ELR (cell line): ENCODE measurements at regions not wholly inside any gene's neighbourhood (a gene's known extent, or its start where the extent isn't known, plus 50 kb on each side); places are given as distances from the start of the nearest gene placed in this dataset.

Experiments
- DNase-seq: peaks from one replicate; pipeline ENCODE4 v3.0.0-alpha.2; 2015; ENCODE audit warnings: low read depth

GRCh38 chr15:46709460-46710083 lies 1007.7 kb upstream of the SEMA6D start:
- DNase-seq = no peak

- DNase-seq = no peak
Observed at GRCh38 chr15:46710401-46710960, 1006.8 kb upstream of the SEMA6D start.

GRCh38 chr15:46713045-46713444 lies 1004.3 kb upstream of the SEMA6D start:
- no peak for DNase-seq

DNA sequence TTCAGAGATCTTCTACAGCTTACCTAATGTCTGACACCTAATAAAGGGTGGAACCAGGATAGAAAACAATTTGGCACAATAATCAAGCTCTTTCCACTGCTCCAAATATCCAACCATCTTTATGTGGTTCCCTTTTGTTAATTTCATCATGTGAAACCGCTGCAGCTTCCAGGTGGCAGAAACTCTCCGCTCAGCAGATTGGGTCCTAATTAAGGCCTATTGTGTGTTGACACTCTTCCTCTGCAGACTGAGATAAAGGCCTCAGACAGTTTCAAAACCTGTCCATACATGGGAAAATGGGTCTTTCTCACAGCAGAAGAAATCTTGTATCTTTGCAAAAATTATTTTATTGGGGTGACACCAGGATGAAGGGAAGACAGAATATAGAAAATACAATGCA lies 1002.4 kb upstream of the SEMA6D start:
- no peak for DNase-seq

DNA sequence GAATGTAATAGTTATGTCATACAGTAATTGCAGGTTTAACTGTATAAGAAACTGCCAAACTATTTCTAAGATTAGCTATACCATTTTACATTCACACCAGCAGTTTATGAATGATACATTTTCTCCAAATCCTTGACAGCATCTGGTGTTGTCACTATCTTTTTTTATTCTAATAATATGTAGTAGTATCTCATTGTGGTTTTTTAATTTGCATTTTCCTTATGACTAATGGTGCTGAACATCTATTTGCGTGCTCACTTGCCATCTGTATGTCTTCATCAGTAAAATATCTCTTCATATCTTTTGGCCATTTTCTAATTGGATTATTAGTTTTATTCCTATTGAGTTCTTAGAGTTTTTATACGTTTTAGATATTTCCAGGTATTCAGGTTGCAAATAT lies 994.0 kb upstream of the SEMA6D start:
- DNase-seq = no peak

DNA sequence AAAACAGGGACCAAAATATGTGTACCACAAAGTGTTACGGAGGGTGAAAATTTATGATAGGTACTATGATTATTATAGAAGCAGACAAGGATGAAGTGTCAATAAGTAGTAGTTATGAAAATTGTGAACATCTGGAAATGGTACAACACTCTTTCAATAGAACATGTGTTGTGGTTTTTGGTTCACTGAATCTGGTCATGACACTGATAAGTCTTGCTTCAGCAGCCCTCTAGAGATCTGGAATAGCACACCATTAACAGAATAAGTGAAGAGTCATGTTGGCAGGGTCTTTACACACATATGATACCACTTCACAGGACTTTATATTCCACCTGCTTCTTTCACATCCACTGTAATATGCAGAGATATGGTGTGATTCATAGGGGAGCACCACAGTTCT lies 985.2 kb upstream of the SEMA6D start:
- DNase-seq = no peak

DNA sequence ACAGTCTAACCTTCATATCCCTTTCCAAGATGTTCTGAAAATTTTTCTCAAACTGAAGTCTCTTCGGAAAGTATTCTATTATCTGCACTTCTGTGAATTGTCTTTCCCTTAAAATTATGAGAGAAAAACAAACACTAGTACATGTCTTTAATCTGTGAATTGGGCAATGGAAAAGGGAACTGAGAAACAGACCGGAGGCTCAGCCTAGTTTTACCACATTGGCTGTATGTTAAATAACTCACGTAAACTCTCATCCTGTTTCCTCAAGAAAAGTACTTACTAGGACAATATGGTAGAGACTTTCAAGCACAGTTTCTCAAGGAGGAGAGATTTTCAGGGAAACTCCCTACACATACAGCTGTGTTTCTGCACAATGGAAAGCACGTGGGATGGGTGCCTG lies 982.2 kb upstream of the SEMA6D start:
- no peak for DNase-seq

- no peak for DNase-seq
Observed at GRCh38 chr15:46751303-46751702, 966.0 kb upstream of the SEMA6D start.

DNA sequence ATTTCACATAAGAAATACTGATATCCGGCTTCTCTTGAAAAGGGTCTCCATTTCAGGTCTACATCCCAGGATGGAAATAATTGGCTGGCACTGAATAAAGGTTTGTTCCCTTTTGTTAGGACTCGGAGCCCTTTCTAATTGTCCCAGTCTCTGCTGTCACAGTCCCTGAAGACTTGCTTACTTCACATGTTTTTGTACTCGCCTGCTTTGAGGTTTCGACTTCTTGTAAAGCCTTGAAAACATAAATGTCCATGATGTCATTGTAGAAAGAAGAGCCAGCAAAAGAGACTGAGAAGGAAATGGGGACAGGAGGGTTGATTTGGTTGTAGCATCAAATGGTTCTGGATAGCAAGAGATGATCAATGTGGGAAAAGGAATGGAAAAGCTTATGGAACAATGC lies 963.4 kb upstream of the SEMA6D start:
- DNase-seq = no peak

DNA sequence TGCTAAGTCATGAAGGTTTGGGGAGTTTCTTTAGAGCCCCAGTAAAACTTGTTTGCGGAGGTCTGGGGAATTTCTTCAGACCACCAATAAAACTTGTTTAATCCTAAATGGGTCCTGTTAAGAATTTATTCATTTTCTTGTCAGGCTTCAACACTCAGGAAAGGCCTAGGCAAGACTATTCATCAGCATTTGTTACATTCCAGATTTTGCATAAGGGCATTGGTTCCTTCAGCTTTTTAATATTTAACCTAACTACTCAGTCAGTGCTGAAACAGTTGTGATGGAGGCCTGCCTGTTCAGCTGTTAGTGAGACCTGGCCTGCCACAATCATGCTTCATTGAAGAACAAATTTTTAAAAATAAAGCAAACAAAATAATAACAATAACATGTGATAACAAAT lies 954.2 kb upstream of the SEMA6D start:
- no peak for DNase-seq

DNA sequence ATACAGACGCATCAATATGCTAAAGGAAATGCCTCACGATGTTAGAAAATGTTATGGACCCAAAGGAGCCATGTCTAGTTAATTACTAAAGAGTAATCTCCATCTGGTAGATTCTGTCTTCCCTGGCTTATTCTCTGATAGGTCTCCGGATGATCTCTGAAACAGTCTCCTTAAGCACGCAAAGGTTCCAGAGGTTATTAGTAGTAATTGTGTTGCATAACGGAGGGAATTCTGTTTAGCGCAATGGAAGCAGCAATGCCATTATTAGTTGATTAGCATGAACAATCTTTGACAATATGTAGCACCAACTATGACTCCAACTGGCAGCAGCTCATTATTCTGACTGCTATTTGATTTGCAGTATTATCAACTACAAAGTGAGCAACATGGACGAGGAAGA lies 952.5 kb upstream of the SEMA6D start:
- DNase-seq = no peak

DNA sequence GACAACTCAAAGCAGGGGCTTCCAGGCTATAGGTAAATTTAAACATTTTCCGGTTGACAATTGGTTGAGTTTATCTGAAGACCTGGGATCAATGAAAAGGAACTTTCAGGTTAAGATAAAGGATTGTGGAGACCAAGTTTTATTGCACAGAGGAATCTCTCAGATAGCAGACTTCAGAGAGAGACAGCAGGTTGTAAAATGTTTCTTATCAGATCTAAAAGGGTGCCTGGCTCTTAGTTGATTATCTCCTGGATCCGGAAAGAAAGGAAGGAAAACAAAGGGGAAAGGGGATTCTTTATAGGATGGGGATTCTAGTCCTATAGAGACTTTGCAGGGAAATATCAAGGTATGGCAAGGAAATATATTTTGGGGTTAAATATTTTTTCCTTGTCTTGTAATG lies 951.3 kb upstream of the SEMA6D start:
- DNase-seq = no peak

DNA sequence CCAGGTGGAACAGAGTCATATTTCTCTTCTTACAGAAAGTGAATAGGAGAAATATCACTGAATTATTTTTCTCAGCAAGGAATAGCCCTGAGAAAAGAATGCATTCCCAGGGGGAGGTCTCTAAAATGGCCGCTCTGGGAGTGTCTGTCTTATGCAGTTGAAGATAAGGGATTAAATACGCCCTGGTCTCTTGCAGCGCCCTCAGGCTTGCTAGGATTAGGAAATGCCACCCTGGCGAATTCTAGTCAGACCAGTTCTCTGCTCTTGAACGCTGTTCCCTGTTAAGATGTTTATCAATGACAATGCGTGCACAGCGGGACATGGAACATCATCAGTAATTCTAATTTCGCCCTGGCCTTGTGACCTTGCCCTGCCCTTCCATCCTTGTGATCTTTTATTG lies 949.0 kb upstream of the SEMA6D start:
- no peak for DNase-seq

- DNase-seq = no peak
Observed at GRCh38 chr15:46773016-46773415, 944.3 kb upstream of the SEMA6D start.

DNA sequence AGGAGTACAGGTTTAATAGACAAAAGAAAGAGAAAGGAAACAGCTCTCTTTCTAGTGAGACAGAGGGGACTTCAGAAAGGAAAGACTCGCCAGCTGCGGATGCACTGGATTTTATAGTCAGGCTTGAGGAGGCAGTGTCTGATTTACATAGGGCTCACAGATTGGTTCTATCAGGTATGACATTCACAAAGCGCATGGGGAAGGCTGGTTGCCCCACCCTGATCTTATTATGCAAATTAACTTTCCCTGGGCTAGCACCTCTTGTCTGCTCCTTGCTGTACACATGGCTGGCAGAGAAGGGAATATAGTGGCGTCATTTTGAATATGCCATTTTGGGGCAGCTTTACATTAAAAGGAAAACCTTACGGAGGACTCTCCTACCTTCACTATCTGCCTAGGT lies 938.4 kb upstream of the SEMA6D start:
- no peak for DNase-seq

GRCh38 chr15:46786590-46787285 lies 930.6 kb upstream of the SEMA6D start:
- no peak for DNase-seq

DNA sequence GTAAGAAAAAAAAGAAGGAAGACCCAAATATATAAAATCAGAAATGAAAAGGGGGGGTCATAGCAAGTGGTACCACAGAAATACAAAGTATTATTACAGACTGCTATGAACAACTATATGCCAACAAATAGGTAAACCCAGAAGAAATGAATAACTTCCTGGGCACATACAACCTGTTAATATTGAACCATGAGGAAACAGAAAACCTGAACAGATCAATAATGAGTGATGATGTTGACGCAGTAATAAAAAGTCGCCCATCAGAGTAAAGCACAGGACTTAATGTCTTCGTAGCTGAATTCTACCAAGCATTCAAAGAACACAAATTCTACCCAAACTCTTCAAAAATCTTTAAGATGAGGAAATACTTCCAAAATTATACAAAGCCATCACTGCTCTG lies 921.6 kb upstream of the SEMA6D start:
- DNase-seq = no peak

DNA sequence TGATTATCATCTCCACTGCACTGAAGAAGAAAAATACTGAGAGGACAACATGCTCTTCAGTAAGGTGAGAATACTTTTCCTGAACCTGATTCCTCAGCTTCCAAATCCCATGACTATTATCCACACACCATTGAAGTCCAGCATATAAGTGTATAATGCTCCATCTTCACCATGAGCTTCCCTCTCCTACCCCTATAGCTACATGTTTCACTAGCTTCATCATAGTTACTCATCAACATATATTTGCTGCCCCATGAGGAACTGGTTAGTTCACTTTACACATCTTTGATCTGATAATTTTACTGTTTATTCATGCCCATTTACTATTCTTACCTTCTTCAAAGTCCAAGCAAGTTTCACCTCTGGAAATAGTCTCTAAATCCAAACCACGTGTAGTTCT lies 908.5 kb upstream of the SEMA6D start:
- DNase-seq = no peak

GRCh38 chr15:46815240-46815639 lies 902.1 kb upstream of the SEMA6D start:
- DNase-seq = no peak

DNA sequence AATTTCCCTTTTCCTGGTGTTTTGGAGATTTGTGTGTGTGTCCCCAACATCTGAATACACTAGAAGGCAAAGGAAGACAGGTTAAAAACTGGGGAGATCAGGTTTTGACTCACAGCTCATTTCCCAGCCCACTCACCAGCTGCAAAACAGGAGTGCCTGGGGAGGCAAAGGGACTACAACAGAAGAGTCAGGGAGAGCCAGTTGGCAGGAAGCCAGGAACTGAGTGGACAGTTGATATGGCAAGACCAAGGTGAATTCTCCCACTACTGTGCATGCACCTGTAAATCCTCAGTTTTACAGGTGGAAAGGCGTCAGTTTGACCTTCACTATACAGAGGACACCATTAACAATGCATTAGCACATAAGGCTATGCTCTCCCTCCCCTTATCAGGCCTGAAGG lies 901.5 kb upstream of the SEMA6D start:
- no peak for DNase-seq

- peak; percentile 24 for DNase-seq
Observed at GRCh38 chr15:46848704-46849103, 868.6 kb upstream of the SEMA6D start.

DNA sequence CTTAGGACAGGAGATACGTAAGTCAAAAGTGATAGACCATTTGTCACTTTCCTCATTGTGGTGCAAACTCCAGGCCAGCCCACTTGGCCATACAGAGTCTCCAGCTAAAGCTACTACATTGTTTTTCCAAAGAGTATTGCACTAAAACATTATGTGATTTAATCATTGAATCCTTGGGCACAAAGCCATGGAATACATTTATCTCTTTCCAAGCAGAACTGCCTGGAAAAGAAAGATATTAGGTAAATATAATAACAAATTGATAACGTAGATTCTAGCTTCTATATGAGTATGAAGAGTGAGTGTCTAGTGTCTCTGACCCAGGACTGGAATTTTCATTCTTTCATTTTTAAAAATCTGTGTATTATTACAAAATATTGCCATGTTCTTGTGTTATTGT lies 863.7 kb upstream of the SEMA6D start:
- DNase-seq = no peak

DNA sequence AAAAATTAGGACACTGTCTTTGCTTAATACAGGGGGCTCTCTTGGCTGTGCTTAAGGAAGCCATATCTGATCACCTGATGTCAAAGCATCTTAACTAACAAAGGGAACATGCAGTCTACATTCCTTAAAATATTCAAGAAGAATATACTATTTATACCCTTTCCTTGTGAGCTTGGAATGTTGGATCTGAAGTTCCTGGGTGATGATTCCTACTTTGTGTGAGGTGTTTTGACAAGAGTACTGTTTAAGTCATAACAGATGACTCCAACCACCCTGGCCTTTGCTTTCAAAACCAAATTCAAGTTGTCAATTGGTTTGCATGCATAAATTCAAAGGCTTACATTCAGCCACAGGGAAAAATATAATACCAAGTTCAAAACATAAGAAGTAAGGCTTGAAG lies 862.7 kb upstream of the SEMA6D start:
- no peak for DNase-seq

GRCh38 chr15:46855388-46855787 lies 861.9 kb upstream of the SEMA6D start:
- DNase-seq = no peak
